IMR-90 (cell line): ENCODE measurements at regions not wholly inside any gene's neighbourhood (a gene's known extent, or its start where the extent isn't known, plus 50 kb on each side); places are given as distances from the start of the nearest gene placed in this dataset.

Experiments
- ATAC-seq: fragments of 200-7000 bp; cut with Tn5 transposase; 2 replicates; pipeline ENCODE4 v1.9.1; 2020; ENCODE audit warnings: low read depth, mild to moderate bottlenecking, moderate library complexity
- BruUV-seq: library from RNA; stranded (reverse); fragments of 400-500 nt; replicated peaks from 2 replicates; lab custom pipeline; 2021; lab: Mats Ljungman, UMichigan
- CTCF ChIA-PET: fragments of 300-600 bp; formaldehyde crosslinking; extraction: SDS; loops from one replicate; lab custom pipeline; 2021; ENCODE audit warnings: antibody characterized with exemption; lab: Yijun Ruan, JAX
- POLR2A ChIA-PET: fragments of 300-600 bp; sonication (Branson Sonifier 250); formaldehyde crosslinking; loops from one replicate; lab custom pipeline; 2022; ENCODE audit warnings: antibody characterized with exemption; ENCODE audit not compliant: unreplicated experiment; lab: Charles Lee
- DNase-seq: peaks from one replicate; pipeline ENCODE4 v3.0.0; 2013
- H2AFZ ChIP-seq: replicated peaks from 2 replicates; pipeline ENCODE3; 2013; ENCODE audit warnings: low read length, mild to moderate bottlenecking; ENCODE audit not compliant: poor library complexity
- H2AK5ac ChIP-seq: 2 replicates; pipeline ENCODE4 v1.6.1; 2013; ENCODE audit warnings: low read depth, low read length, inconsistent platforms
- H2AK9ac ChIP-seq: replicated peaks from 2 replicates; pipeline ENCODE3; 2013; ENCODE audit warnings: mild to moderate bottlenecking, low read depth, low read length, moderate library complexity; ENCODE audit not compliant: poor library complexity
- H2BK120ac ChIP-seq: 2 replicates; pipeline ENCODE4 v1.6.1; 2013; ENCODE audit warnings: low read depth, low read length, inconsistent platforms
- H2BK15ac ChIP-seq: 3 replicates; pipeline ENCODE4 v1.6.1; 2013; ENCODE audit warnings: low read depth, low read length, inconsistent platforms
- H2BK20ac ChIP-seq: 2 replicates; pipeline ENCODE4 v1.6.1; 2013; ENCODE audit warnings: low read depth, mild to moderate bottlenecking, inconsistent platforms, low read length, moderate library complexity
- H2BK5ac ChIP-seq: 2 replicates; pipeline ENCODE4 v1.6.1; 2013; ENCODE audit warnings: mild to moderate bottlenecking, low read depth, low read length, inconsistent platforms; ENCODE audit not compliant: poor library complexity, severe bottlenecking
- H3K14ac ChIP-seq: replicated peaks from 2 replicates; pipeline ENCODE4 v1.6.1; 2013; ENCODE audit warnings: low read depth, low read length, inconsistent platforms
- H3K18ac ChIP-seq: 2 replicates; pipeline ENCODE4 v1.6.1; 2013; ENCODE audit warnings: low read depth, low read length, control low read depth
- H3K23ac ChIP-seq: 2 replicates; pipeline ENCODE4 v1.6.1; 2013; ENCODE audit warnings: low read depth, low read length, inconsistent platforms
- H3K27ac ChIP-seq: 2 replicates; pipeline ENCODE4 v1.5.1; 2013; ENCODE audit warnings: mild to moderate bottlenecking, control low read depth, low read length; ENCODE audit not compliant: insufficient read depth
- H3K27me3 ChIP-seq: 2 replicates; pipeline ENCODE4 v1.6.1; 2013; ENCODE audit warnings: low read length; ENCODE audit not compliant: control insufficient read depth, insufficient read depth
- H3K36me3 ChIP-seq: 2 replicates; pipeline ENCODE4 v1.6.1; 2013; ENCODE audit warnings: low read length, mixed read lengths; ENCODE audit not compliant: control insufficient read depth, insufficient read depth
- H3K4ac ChIP-seq: 2 replicates; pipeline ENCODE4 v1.6.1; 2013; ENCODE audit warnings: low read depth, low read length, inconsistent platforms
- H3K4me1 ChIP-seq: 2 replicates; pipeline ENCODE4 v1.6.1; 2013; ENCODE audit warnings: low read length, mixed read lengths; ENCODE audit not compliant: control insufficient read depth, insufficient read depth
- H3K4me2 ChIP-seq: 2 replicates; pipeline ENCODE4 v1.6.1; 2013; ENCODE audit warnings: low read depth, mild to moderate bottlenecking, control low read depth, low read length, moderate library complexity
- H3K4me3 ChIP-seq: 2 replicates; pipeline ENCODE4 v1.5.1; 2013; ENCODE audit warnings: low read depth, mild to moderate bottlenecking, control low read depth, low read length, moderate library complexity; ENCODE audit not compliant: insufficient read depth
- H3K56ac ChIP-seq: 2 replicates; pipeline ENCODE4 v1.6.1; 2013; ENCODE audit warnings: low read length, inconsistent platforms; ENCODE audit not compliant: insufficient read depth; ENCODE audit errors: extremely low read depth
- H3K79me1 ChIP-seq, 2 experiments: 2 replicates each; pipeline ENCODE4 v1.6.1; 2013; ENCODE audit warnings: low read length in 2 of 2, inconsistent platforms in 1 of 2, low read depth in 1 of 2
- H3K9ac ChIP-seq: 2 replicates; pipeline ENCODE4 v1.6.1; 2013; ENCODE audit warnings: low read depth, low read length, control low read depth
- H3K9me1 ChIP-seq: 2 replicates; pipeline ENCODE4 v1.6.1; 2013; ENCODE audit warnings: low read length, inconsistent platforms; ENCODE audit not compliant: insufficient read depth
- H3K9me3 ChIP-seq: 2 replicates; pipeline ENCODE4 v1.6.1; 2013; ENCODE audit warnings: low read length; ENCODE audit not compliant: control insufficient read depth, insufficient read depth
- H4K20me1 ChIP-seq: 2 replicates; pipeline ENCODE4 v1.6.1; 2013; ENCODE audit warnings: low read length, inconsistent platforms; ENCODE audit not compliant: insufficient read depth
- H4K5ac ChIP-seq: 2 replicates; pipeline ENCODE4 v1.6.1; 2013; ENCODE audit warnings: mild to moderate bottlenecking, low read depth, low read length, control low read depth
- H4K8ac ChIP-seq, 2 experiments: 2 replicates each; pipeline ENCODE4 v1.6.1; 2013; ENCODE audit warnings: low read depth in 2 of 2, low read length in 2 of 2, control low read depth in 1 of 2, inconsistent platforms in 1 of 2
- H4K91ac ChIP-seq: 2 replicates; pipeline ENCODE4 v1.6.1; 2013; ENCODE audit warnings: low read depth, low read length, inconsistent platforms; ENCODE audit not compliant: insufficient read depth
- BHLHE40 ChIP-seq: fragments of 150-350 bp; IDR thresholded peaks from 2 replicates; pipeline ENCODE4 v1.6.1; 2016; ENCODE audit warnings: mild to moderate bottlenecking, low read depth, low read length
- NFE2L2 ChIP-seq: fragments of 150-350 bp; IDR thresholded peaks from 2 replicates; pipeline ENCODE4 v1.6.1; 2016; ENCODE audit warnings: low read depth, mild to moderate bottlenecking, low read length
- USF2 ChIP-seq: fragments of 150-350 bp; IDR thresholded peaks from 2 replicates; pipeline ENCODE4 v1.6.1; 2017; ENCODE audit warnings: mild to moderate bottlenecking, antibody characterized with exemption, low read length, low read depth
- WGBS, 2 experiments: methylation state at CpG; one replicate each; pipeline versions ENCODE4 v1.1.5 to v1.1.7; 2013; ENCODE audit warnings: missing lambda C conversion rate in 2 of 2; ENCODE audit not compliant: insufficient read length in 1 of 2; ENCODE audit errors: extremely low coverage in 2 of 2; 5-methylcytosine and 5-hydroxymethylcytosine counted together
- dilution Hi-C: fragments of 300-500 bp; cut with HindIII; formaldehyde crosslinking; loops from one replicate; pipeline ENCODE4 v1.14.3; 2018; ENCODE audit warnings: low sequenced_read_pairs; ENCODE audit not compliant: unreplicated experiment
- in situ Hi-C: fragments of 300-500 bp; cut with MboI; formaldehyde crosslinking; loops from 3 replicates; pipeline ENCODE4 v1.14.3; 2019; ENCODE audit warnings: low sequenced_read_pairs, inconsistent platforms, mixed read lengths
- intact Hi-C: fragments of 100-400 bp; cut with micrococcal nuclease; formaldehyde crosslinking; loops from 2 replicates; pipeline ENCODE4 v1.10.0; 2022

- no peak overlapping the region for H3K9ac ChIP-seq
- H3K18ac ChIP-seq: no peak overlapping the region; the same call in 1 of the 2 replicates
- H3K9me1 ChIP-seq: no peaks in the 10 kb centered on the region; the same call in 1 of the 2 replicates
- H4K8ac ChIP-seq: no peak overlapping the region; a peak in 1 of 4 replicates
- H3K4me3 ChIP-seq: no peak overlapping the region
- no peak overlapping the region for H2AK5ac ChIP-seq
- H4K91ac ChIP-seq: no peak overlapping the region
- H3K23ac ChIP-seq: no peak overlapping the region
- no peak overlapping the region for H2BK20ac ChIP-seq
- no peak overlapping the region for H2AFZ ChIP-seq
- H2AK9ac ChIP-seq: no peak overlapping the region
- H4K20me1 ChIP-seq: no peaks in the 10 kb centered on the region
- TF ChIP-seq BHLHE40 (no peak), NFE2L2 (no peak), USF2 (no peak)
- H3K27ac ChIP-seq: no peak overlapping the region
- ATAC-seq (no peak), DNase-seq (no peak)
- H3K79me1 ChIP-seq: no peaks in the 10 kb centered on the region; a peak in 1 of 4 replicates
- POLR2A ChIA-PET: no interaction called here
- no peak overlapping the region for H3K4ac ChIP-seq
- H3K4me2 ChIP-seq: no peak overlapping the region
- H2BK120ac ChIP-seq: 0 out of 2 replicates have a peak overlapping the region, but pooled peaks have one; percentile 9
- H3K56ac ChIP-seq: no peak overlapping the region
- in situ Hi-C loops: no loop called here
- dilution Hi-C loops: no loop called here
- WGBS, 2 experiments: no CpG with 5 or more reads among the region's 1 CpG
- peaks cover 7% of the 10 kb centered on the region for H3K4me1 ChIP-seq
- no peak overlapping the region; the same call in 1 of the 2 replicates for H4K5ac ChIP-seq
- no peak overlapping the region for H2BK15ac ChIP-seq
- H2BK5ac ChIP-seq: no peak overlapping the region
- no peaks in the 10 kb centered on the region for H3K9me3 ChIP-seq
- no peaks in the 10 kb centered on the region for H3K36me3 ChIP-seq
- intact Hi-C loops: no loop called here
- no peaks in the 10 kb centered on the region for H3K27me3 ChIP-seq
- BruUV-seq: no TSS peak
- CTCF ChIA-PET: no interaction called here
- H3K14ac ChIP-seq: no peak overlapping the region
These were observed 372.0 kb upstream of the ATP2B1 start for GRCh38 chr12:90080616-90081015.
